Fibroblast of lung (primary cell): ENCODE measurements at regions not wholly inside any gene's neighbourhood (a gene's known extent, or its start where the extent isn't known, plus 50 kb on each side); places are given as distances from the start of the nearest gene placed in this dataset.

Experiments used
- EZH2 ChIP-seq: IDR thresholded peaks from 2 replicates; pipeline ENCODE4 v1.5.1; 2012; ENCODE audit warnings: low read length, control low read depth, mild to moderate bottlenecking; ENCODE audit errors: missing control alignments
- TF ChIP-seq, protein P1 (sequence below), 2 donors: IDR thresholded peaks in 1 of 2; conservative IDR thresholded peaks in 1 of 2; 1 replicate in 1 of 2; 2 replicates in 1 of 2; pipeline ENCODE4 v1.5.1; 2011 to 2012; ENCODE audit warnings: low read length in 2 of 2, control low read depth in 1 of 2, inconsistent platforms in 1 of 2, low read depth in 1 of 2, mild to moderate bottlenecking in 1 of 2

GRCh38 chr4:110970642-110971041, 347.8 kb upstream of the PITX2 start:
- TF ChIP-seq EZH2 = no peak
- TF ChIP-seq, protein P1, sequence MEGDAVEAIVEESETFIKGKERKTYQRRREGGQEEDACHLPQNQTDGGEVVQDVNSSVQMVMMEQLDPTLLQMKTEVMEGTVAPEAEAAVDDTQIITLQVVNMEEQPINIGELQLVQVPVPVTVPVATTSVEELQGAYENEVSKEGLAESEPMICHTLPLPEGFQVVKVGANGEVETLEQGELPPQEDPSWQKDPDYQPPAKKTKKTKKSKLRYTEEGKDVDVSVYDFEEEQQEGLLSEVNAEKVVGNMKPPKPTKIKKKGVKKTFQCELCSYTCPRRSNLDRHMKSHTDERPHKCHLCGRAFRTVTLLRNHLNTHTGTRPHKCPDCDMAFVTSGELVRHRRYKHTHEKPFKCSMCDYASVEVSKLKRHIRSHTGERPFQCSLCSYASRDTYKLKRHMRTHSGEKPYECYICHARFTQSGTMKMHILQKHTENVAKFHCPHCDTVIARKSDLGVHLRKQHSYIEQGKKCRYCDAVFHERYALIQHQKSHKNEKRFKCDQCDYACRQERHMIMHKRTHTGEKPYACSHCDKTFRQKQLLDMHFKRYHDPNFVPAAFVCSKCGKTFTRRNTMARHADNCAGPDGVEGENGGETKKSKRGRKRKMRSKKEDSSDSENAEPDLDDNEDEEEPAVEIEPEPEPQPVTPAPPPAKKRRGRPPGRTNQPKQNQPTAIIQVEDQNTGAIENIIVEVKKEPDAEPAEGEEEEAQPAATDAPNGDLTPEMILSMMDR (conservative IDR thresholded peaks at IDR 0.05 in 1 of 2, IDR thresholded peaks at IDR 0.05 in 1 of 2; ENCODE audit: low read depth in 1 of 2, low read length in 2 of 2) = peak; percentile 73 to 79
